GM12873 (cell line): ENCODE measurements at regions not wholly inside any gene's neighbourhood (a gene's known extent, or its start where the extent isn't known, plus 50 kb on each side); places are given as distances from the start of the nearest gene placed in this dataset.

Experiments
- CTCF ChIP-seq: IDR thresholded peaks from 2 replicates; pipeline ENCODE4 v1.5.1; 2012; ENCODE audit warnings: low read depth, mild to moderate bottlenecking, moderate library complexity, low read length, control low read depth; ENCODE audit not compliant: insufficient read depth; ENCODE audit errors: missing control alignments

- no peak for TF ChIP-seq CTCF
Observed at GRCh38 chr9:99371376-99371775, 149.3 kb downstream of the SEC61B start.

DNA sequence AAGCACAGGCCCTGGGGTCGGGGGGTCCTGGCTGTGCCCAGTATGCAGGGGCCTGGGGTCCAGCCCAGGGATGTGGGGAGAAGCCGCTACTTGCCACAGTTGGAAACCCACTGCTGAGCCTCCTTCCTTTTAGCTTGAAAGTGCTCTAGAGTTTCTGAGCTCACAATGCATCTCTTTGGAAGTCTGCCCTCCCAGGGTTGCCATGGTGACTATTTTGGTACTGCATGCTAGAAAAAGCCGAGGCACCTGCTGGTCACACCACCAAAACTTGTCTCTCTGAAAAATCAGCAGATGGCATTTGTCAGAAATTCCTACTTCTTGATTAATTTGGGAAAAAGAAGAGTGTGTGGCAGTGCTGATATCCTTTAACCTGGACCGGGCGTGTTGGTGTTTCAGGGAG, 151.8 kb downstream of the SEC61B start:
- TF ChIP-seq CTCF = no peak

DNA sequence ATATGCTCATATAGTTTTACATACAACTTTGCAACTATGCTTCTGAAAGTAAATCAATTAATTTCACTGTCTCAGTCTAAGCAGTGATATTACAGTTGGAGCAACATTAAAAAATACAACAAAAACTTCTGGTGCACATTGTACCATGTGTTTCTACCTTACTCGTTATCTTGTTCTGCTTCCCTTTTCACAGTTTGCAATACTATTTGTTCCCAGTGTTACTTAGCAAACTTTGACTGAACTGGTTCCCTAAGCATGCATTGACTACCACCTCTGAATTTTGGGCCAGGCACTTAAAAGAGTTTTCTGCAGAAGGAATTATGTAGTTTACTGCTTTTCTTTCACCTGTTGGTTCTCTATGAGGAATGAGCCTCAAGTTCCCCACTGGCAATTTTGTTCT, 152.7 kb downstream of the SEC61B start:
- TF ChIP-seq CTCF = no peak

GRCh38 chr9:99375481-99375880, 153.4 kb downstream of the SEC61B start:
- TF ChIP-seq CTCF = no peak

GRCh38 chr9:99377790-99378775, 156.0 kb downstream of the SEC61B start:
- TF ChIP-seq CTCF = no peak

DNA sequence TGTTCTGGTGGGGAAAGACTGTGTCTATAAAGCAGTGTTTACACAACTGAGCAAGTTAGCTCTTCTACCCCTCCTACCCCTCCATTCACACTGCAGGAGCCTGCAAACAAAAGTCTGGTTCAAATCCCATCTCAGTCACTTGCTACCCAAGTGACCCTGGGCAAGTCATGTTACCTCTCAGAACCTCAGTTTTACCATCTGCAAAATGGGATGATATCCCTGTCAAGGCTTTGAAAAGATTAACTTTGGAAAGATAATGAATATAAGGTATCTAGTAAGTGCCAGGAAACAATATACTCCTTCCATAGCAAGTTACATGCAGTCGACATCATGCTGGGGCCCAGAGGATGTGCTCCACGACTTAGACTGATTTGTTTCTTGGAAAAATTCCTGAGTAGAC, 161.5 kb downstream of the SEC61B start:
- no peak for TF ChIP-seq CTCF

GRCh38 chr9:99385215-99385614, 163.1 kb downstream of the SEC61B start:
- no peak for TF ChIP-seq CTCF
